HepG2 (cell line): ENCODE measurements at regions not wholly inside any gene's neighbourhood (a gene's known extent, or its start where the extent isn't known, plus 50 kb on each side); places are given as distances from the start of the nearest gene placed in this dataset.

ENCODE experiments used
- BRD4 ChIP-seq: sonication (generic); formaldehyde crosslinking; IDR thresholded peaks from 2 replicates; pipeline ENCODE4 v1.4.0; 2020; ENCODE audit warnings: missing genetic modification reagents
- KAT7 ChIP-seq: IDR thresholded peaks from 2 replicates; pipeline ENCODE4 v1.6.1; 2018; ENCODE audit warnings: borderline replicate concordance, missing compliant biosample characterization
- MAX ChIP-seq: IDR thresholded peaks from 2 replicates; pipeline ENCODE4 v1.6.1; 2012; ENCODE audit warnings: inconsistent platforms
- SETDB1 ChIP-seq: sonication (generic); formaldehyde crosslinking; IDR thresholded peaks from 2 replicates; pipeline ENCODE4 v1.5.1; 2020; ENCODE audit warnings: missing genetic modification reagents, mild to moderate bottlenecking, borderline replicate concordance
- SMC3 ChIP-seq: IDR thresholded peaks from 2 replicates; pipeline ENCODE4 v1.6.1; 2011; ENCODE audit warnings: low read length, improper control_type of control experiment
- ZNF33B ChIP-seq: sonication (generic); formaldehyde crosslinking; IDR thresholded peaks from 2 replicates; pipeline ENCODE4 v1.5.1; 2020; ENCODE audit warnings: mild to moderate bottlenecking, missing genetic modification reagents
- ZNF503 ChIP-seq: sonication (generic); formaldehyde crosslinking; IDR thresholded peaks from 2 replicates; pipeline ENCODE4 v1.4.0; 2020; ENCODE audit warnings: missing genetic modification reagents

GRCh38 chr11:19459240-19459639, 218.5 kb upstream of the E2F8 start:
- TF ChIP-seq SMC3, result no peak
- TF ChIP-seq MAX, result no peak
- no peak for TF ChIP-seq SETDB1
- no peak for TF ChIP-seq KAT7 (CRISPR knock-in tag)
- no peak for TF ChIP-seq ZNF503 (CRISPR knock-in tag)
- TF ChIP-seq BRD4 (CRISPR knock-in tag), result no peak
- no peak for TF ChIP-seq ZNF33B (CRISPR knock-in tag)
